Astrocyte (in vitro differentiated cells and primary cell): ENCODE measurements at regions not wholly inside any gene's neighbourhood (a gene's known extent, or its start where the extent isn't known, plus 50 kb on each side); places are given as distances from the start of the nearest gene placed in this dataset.
"Not testable (repeated sequence)": the region's sequence is repeated elsewhere in the genome, so short reads cannot be mapped to it uniquely, and the experiment has no call there.

Experiments
- DNase-seq: peaks from one replicate; pipeline ENCODE4 v3.0.0-alpha.2; 2010; ENCODE audit warnings: low read depth
- FAIRE-seq: peaks from 2 replicates; lab custom pipeline; 2011; peaks lifted over from hg19 to GRCh38; lab: Jason Lieb, UNC
- H2AFZ ChIP-seq: 2 replicates; pipeline ENCODE4 v1.6.0; 2012; ENCODE audit warnings: low read depth, low read length, inconsistent platforms
- H3K27ac ChIP-seq: 2 replicates; pipeline ENCODE4 v1.5.1; 2011; ENCODE audit warnings: low read depth, low read length, inconsistent platforms
- H3K27me3 ChIP-seq: 2 replicates; pipeline ENCODE4 v1.6.0; 2011; ENCODE audit warnings: low read length, inconsistent platforms; ENCODE audit not compliant: insufficient read depth
- H3K36me3 ChIP-seq: 2 replicates; pipeline ENCODE4 v1.5.1; 2011; ENCODE audit warnings: low read length, inconsistent platforms; ENCODE audit not compliant: insufficient read depth
- H3K4me1 ChIP-seq: 2 replicates; pipeline ENCODE4 v1.5.1; 2011; ENCODE audit warnings: low read length, inconsistent platforms; ENCODE audit not compliant: insufficient read depth
- H3K4me2 ChIP-seq: 2 replicates; pipeline ENCODE4 v1.6.0; 2012; ENCODE audit warnings: low read length, inconsistent platforms
- H3K4me3 ChIP-seq: 2 replicates; pipeline ENCODE4 v1.5.1; 2011; ENCODE audit warnings: low read depth, mild to moderate bottlenecking, low read length, inconsistent platforms; ENCODE audit not compliant: insufficient read depth
- H3K79me2 ChIP-seq: 2 replicates; pipeline ENCODE4 v1.6.0; 2012; ENCODE audit warnings: mild to moderate bottlenecking, low read length, inconsistent platforms; ENCODE audit not compliant: insufficient read depth
- H3K9ac ChIP-seq: 2 replicates; pipeline ENCODE4 v1.6.0; 2012; ENCODE audit warnings: mild to moderate bottlenecking, low read length, inconsistent platforms
- H3K9me3 ChIP-seq: 2 replicates; pipeline ENCODE4 v1.5.1; 2012; ENCODE audit warnings: low read depth, mild to moderate bottlenecking, low read length, inconsistent platforms; ENCODE audit not compliant: insufficient read depth
- H4K20me1 ChIP-seq: 2 replicates; pipeline ENCODE4 v1.6.0; 2012; ENCODE audit warnings: low read length, inconsistent platforms; ENCODE audit not compliant: insufficient read depth
- H3K27ac Mint-ChIP-seq: one replicate; pipeline ENCODE4 v1.8.0; 2021; ENCODE audit warnings: mild to moderate bottlenecking, mixed read lengths; ENCODE audit not compliant: unreplicated experiment
- H3K27me3 Mint-ChIP-seq: one replicate; pipeline ENCODE4 v1.8.0; 2021; ENCODE audit warnings: low read depth, mixed read lengths; ENCODE audit not compliant: unreplicated experiment
- H3K36me3 Mint-ChIP-seq: one replicate; pipeline ENCODE4 v1.8.0; 2021; ENCODE audit warnings: low read depth, mixed read lengths; ENCODE audit not compliant: unreplicated experiment
- H3K4me1 Mint-ChIP-seq: one replicate; pipeline ENCODE4 v1.8.0; 2021; ENCODE audit warnings: low read depth, mixed read lengths; ENCODE audit not compliant: unreplicated experiment
- H3K4me3 Mint-ChIP-seq: one replicate; pipeline ENCODE4 v1.8.0; 2021; ENCODE audit warnings: mild to moderate bottlenecking, moderate library complexity, mixed read lengths; ENCODE audit not compliant: unreplicated experiment
- H3K9me3 Mint-ChIP-seq: one replicate; pipeline ENCODE4 v1.8.0; 2021; ENCODE audit warnings: mild to moderate bottlenecking, mixed read lengths; ENCODE audit not compliant: unreplicated experiment
- CTCF ChIP-seq: IDR thresholded peaks from 2 replicates; pipeline ENCODE4 v1.5.1; 2011; ENCODE audit warnings: low read depth, mild to moderate bottlenecking, inconsistent platforms, low read length, moderate library complexity; ENCODE audit not compliant: insufficient read depth
- EZH2 ChIP-seq: IDR thresholded peaks from 2 replicates; pipeline ENCODE4 v1.6.1; 2012; ENCODE audit warnings: mild to moderate bottlenecking, low read length, inconsistent platforms; ENCODE audit not compliant: insufficient read depth

DNA sequence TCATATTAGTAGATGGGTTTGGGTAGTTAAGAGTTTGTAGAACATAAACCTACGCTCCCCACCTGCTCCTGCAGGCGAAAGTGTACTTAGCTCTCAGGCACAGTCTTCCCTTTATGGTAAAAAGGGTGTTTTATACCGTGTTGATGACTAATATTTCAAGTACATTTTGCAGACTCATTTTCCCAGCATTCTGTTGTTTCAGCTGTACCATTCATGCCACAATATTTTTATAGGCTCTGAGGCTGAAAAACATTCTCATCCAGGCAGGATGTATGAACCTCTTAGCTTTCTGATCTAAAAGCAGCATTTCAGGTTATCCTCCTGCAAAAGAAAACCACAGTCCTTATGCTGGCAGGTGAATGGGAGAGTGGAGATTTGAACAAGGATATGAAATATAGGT is 231.4 kb downstream of the NR2F1-AS1 start:
- no peak overlapping the region for H2AFZ ChIP-seq
- no peaks in the 10 kb centered on the region for H3K79me2 ChIP-seq

DNA sequence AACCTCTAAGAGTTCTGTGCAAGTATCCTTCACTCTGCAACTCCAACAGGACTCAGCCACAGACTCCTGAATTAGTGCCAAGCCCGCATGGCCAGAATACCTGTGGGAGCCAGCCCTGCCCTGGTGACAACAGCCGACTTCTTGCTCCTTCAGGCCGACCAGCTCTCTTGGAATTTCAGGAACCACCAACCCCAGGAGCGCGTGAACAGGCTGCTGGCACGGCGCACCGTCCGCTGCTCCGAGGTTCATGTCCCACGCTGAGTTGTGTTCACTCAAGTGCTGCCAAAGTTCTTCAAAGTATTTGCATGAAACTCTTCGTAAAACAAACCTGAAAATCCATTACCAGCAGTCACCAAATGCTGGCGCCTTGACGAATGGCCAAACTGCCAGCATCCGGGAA is 232.8 kb downstream of the NR2F1-AS1 start:
- Mint-ChIP-seq H3K9me3 (peaks cover 5% of the 10 kb centered on the region), H3K27me3 (no peaks in the 10 kb centered on the region), H3K36me3 (no peaks in the 10 kb centered on the region), H3K4me3 (no peak overlapping the region), H3K4me1 (no peaks in the 10 kb centered on the region), H3K27ac (no peak overlapping the region)
- TF ChIP-seq CTCF (no peak), EZH2 (no peak)
- DNase-seq = peak; percentile 65
- H3K9me3 ChIP-seq = no peaks in the 10 kb centered on the region
- H3K4me2 ChIP-seq = peak overlapping the region; percentile 44
- no peak for FAIRE-seq
- no peaks in the 10 kb centered on the region for H3K27me3 ChIP-seq
- no peak overlapping the region for H2AFZ ChIP-seq
- peaks cover 8% of the 10 kb centered on the region for H3K4me1 ChIP-seq
- H3K36me3 ChIP-seq = no peaks in the 10 kb centered on the region
- H4K20me1 ChIP-seq = no peaks in the 10 kb centered on the region
- H3K79me2 ChIP-seq = no peaks in the 10 kb centered on the region
- H3K9ac ChIP-seq = no peak overlapping the region
- no peak overlapping the region for H3K4me3 ChIP-seq
- H3K27ac ChIP-seq = no peak overlapping the region

More for the DNA sequence above, 231.4 kb downstream of the NR2F1-AS1 start:
- Histone ChIP-seq H3K9me3 (no peaks in the 10 kb centered on the region), H4K20me1 (no peaks in the 10 kb centered on the region), H3K36me3 (no peaks in the 10 kb centered on the region), H3K27ac (no peak overlapping the region), H3K4me3 (no peak overlapping the region), H3K4me1 (peaks cover 8% of the 10 kb centered on the region), H3K27me3 (no peaks in the 10 kb centered on the region), H3K4me2 (peak overlapping the region; percentile 40), H3K9ac (no peak overlapping the region)
- DNase-seq = peak; percentile 83
- H3K27me3 Mint-ChIP-seq = no peaks in the 10 kb centered on the region
- no peaks in the 10 kb centered on the region for H3K4me1 Mint-ChIP-seq
- H3K36me3 Mint-ChIP-seq = no peaks in the 10 kb centered on the region
- no peak overlapping the region for H3K4me3 Mint-ChIP-seq
- H3K9me3 Mint-ChIP-seq = peaks cover 5% of the 10 kb centered on the region
- no peak for FAIRE-seq
- H3K27ac Mint-ChIP-seq = no peak overlapping the region
- TF ChIP-seq EZH2 = no peak
- TF ChIP-seq CTCF = no peak

GRCh38 chr5:93346850-93347249 is 234.2 kb downstream of the NR2F1-AS1 start:
- not testable (repeated sequence) for H3K79me2 ChIP-seq, H3K4me1 ChIP-seq, H3K4me3 Mint-ChIP-seq, DNase-seq, H3K27me3 ChIP-seq, H3K36me3 ChIP-seq, H4K20me1 ChIP-seq, H3K4me2 ChIP-seq, H3K27ac Mint-ChIP-seq, H3K27ac ChIP-seq, H3K9me3 Mint-ChIP-seq, H2AFZ ChIP-seq, H3K9ac ChIP-seq, FAIRE-seq, H3K9me3 ChIP-seq, H3K36me3 Mint-ChIP-seq, H3K4me1 Mint-ChIP-seq, H3K27me3 Mint-ChIP-seq, H3K4me3 ChIP-seq
